ENCODE measurements at regions not wholly inside any gene's neighbourhood (a gene's known extent, or its start where the extent isn't known, plus 50 kb on each side); places are given as distances from the start of the nearest gene placed in this dataset.
"Not testable (repeated sequence)": the region's sequence is repeated elsewhere in the genome, so short reads cannot be mapped to it uniquely, and the experiment has no call there.

GRCh38 chr6:144438103-144438502 lies 153.0 kb downstream of the UTRN start:
- H3K4me1 Mint-ChIP-seq (ENCODE audit: low read depth), result peaks cover 34% of the 10 kb centered on the region
- H3K9me3 Mint-ChIP-seq, result peaks cover 31% of the 10 kb centered on the region
- DNase-seq, result no peak
- no peaks in the 10 kb centered on the region; the same call in none of the 2 replicates for H3K27me3 Mint-ChIP-seq (ENCODE audit: insufficient read depth)
- peaks cover 65% of the 10 kb centered on the region for H3K36me3 Mint-ChIP-seq (ENCODE audit: low read depth)
- no peak for TF ChIP-seq CTCF (IDR thresholded peaks at IDR 0.05)
- H3K27ac Mint-ChIP-seq, result no peak overlapping the region
- H3K4me3 Mint-ChIP-seq, result no peak overlapping the region

GRCh38 chr6:144439016-144439415 lies 153.9 kb downstream of the UTRN start:
- Mint-ChIP-seq H3K27ac (no peak overlapping the region), H3K4me3 (no peak overlapping the region), H3K27me3 (ENCODE audit: insufficient read depth) (no peaks in the 10 kb centered on the region; the same call in none of the 2 replicates), H3K36me3 (ENCODE audit: low read depth) (peaks cover 66% of the 10 kb centered on the region), H3K9me3 (peaks cover 31% of the 10 kb centered on the region), H3K4me1 (ENCODE audit: low read depth) (peaks cover 34% of the 10 kb centered on the region)
- no peak for TF ChIP-seq CTCF (IDR thresholded peaks at IDR 0.05)
- no peak for DNase-seq

- peaks cover 27% of the 10 kb centered on the region for H3K9me3 Mint-ChIP-seq
- not testable (repeated sequence) for DNase-seq; H3K4me3 Mint-ChIP-seq; H3K27ac Mint-ChIP-seq; H3K27me3 Mint-ChIP-seq (ENCODE audit: insufficient read depth)
- H3K4me1 Mint-ChIP-seq (ENCODE audit: low read depth), result peaks cover 18% of the 10 kb centered on the region
- H3K36me3 Mint-ChIP-seq (ENCODE audit: low read depth), result peaks cover 70% of the 10 kb centered on the region
These were observed 156.7 kb downstream of the UTRN start for GRCh38 chr6:144441801-144442200.

GRCh38 chr6:144443157-144443556 lies 158.0 kb downstream of the UTRN start:
- H3K4me1 Mint-ChIP-seq (ENCODE audit: low read depth), result peaks cover 31% of the 10 kb centered on the region
- H3K27ac Mint-ChIP-seq, result no peak overlapping the region
- H3K36me3 Mint-ChIP-seq (ENCODE audit: low read depth), result peaks cover 68% of the 10 kb centered on the region
- H3K4me3 Mint-ChIP-seq, result no peak overlapping the region
- H3K9me3 Mint-ChIP-seq, result peaks cover 27% of the 10 kb centered on the region
- no peak for DNase-seq
- no peaks in the 10 kb centered on the region for H3K27me3 Mint-ChIP-seq (ENCODE audit: insufficient read depth)
- TF ChIP-seq CTCF (IDR thresholded peaks at IDR 0.05), result no peak

- H3K36me3 Mint-ChIP-seq (ENCODE audit: low read depth), result peaks cover 54% of the 10 kb centered on the region
- no peak for TF ChIP-seq CTCF (IDR thresholded peaks at IDR 0.05)
- no peaks in the 10 kb centered on the region for H3K27me3 Mint-ChIP-seq (ENCODE audit: insufficient read depth)
- H3K4me1 Mint-ChIP-seq (ENCODE audit: low read depth), result peaks cover 42% of the 10 kb centered on the region
- H3K4me3 Mint-ChIP-seq, result peak overlapping the region; percentile 42; the same call in 1 of the 2 replicates
- peak overlapping the region; percentile 73 for H3K27ac Mint-ChIP-seq
- peaks cover under 1% of the 10 kb centered on the region; the same call in 1 of the 2 replicates for H3K9me3 Mint-ChIP-seq
- DNase-seq, result peak; percentile 61
These were observed 162.3 kb downstream of the UTRN start for GRCh38 chr6:144447472-144447871.

GRCh38 chr6:144449218-144449617 lies 164.1 kb downstream of the UTRN start:
- TF ChIP-seq CTCF (IDR thresholded peaks at IDR 0.05), result no peak
- Mint-ChIP-seq H3K36me3 (ENCODE audit: low read depth) (peaks cover 49% of the 10 kb centered on the region), H3K4me1 (ENCODE audit: low read depth) (peaks cover 42% of the 10 kb centered on the region), H3K9me3 (no peaks in the 10 kb centered on the region), H3K27me3 (ENCODE audit: insufficient read depth) (no peaks in the 10 kb centered on the region; the same call in 1 of the 2 replicates), H3K27ac (no peak overlapping the region), H3K4me3 (no peak overlapping the region)
- no peak for DNase-seq

Data from HFFc6 (cell line).